GM12891 (cell line): ENCODE measurements at regions not wholly inside any gene's neighbourhood (a gene's known extent, or its start where the extent isn't known, plus 50 kb on each side); places are given as distances from the start of the nearest gene placed in this dataset.

Experiments used
- PAX5 ChIP-seq: IDR thresholded peaks from 2 replicates; pipeline ENCODE4 v1.6.1; 2011; ENCODE audit warnings: low read length, moderate library complexity, mild to moderate bottlenecking; ENCODE audit not compliant: insufficient read depth, severe bottlenecking
- POLR2A ChIP-seq: IDR thresholded peaks from 2 replicates; pipeline ENCODE4 v1.6.1; 2011; ENCODE audit warnings: low read depth, low read length, control low read depth
- POLR2AphosphoS5 ChIP-seq: IDR thresholded peaks from 2 replicates; pipeline ENCODE4 v1.6.1; 2011; ENCODE audit warnings: low read depth, low read length, control low read depth
- SPI1 ChIP-seq: IDR thresholded peaks from 2 replicates; pipeline ENCODE4 v1.6.1; 2011; ENCODE audit warnings: low read depth, low read length, control low read depth
- TAF1 ChIP-seq: IDR thresholded peaks from 2 replicates; pipeline ENCODE4 v1.6.1; 2011; ENCODE audit warnings: low read depth, low read length, control low read depth

DNA sequence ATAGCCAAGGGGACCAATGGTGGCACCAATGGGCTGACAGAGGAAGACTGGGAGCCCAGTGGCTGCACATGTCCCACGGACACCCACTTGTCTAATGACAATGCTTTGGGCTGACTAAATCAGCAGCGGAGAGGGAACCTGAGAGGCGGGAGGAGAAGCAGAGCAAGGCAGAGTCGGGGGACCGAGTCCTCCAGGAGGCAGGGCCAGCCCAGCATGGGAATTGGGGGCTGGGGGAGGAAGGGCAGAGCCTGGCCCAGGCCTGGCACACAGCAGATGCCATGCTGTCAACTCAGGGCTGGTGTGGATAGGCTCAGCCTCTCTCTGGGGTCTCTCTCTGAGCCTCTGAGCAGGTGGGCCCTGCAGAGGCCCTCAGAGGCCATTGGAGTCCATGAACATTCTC, 78.4 kb upstream of the KLF13 start:
- TF ChIP-seq POLR2A = no peak
- TF ChIP-seq POLR2AphosphoS5 = no peak
- no peak for TF ChIP-seq SPI1
- no peak for TF ChIP-seq TAF1
- TF ChIP-seq PAX5 = no peak
